GM12873 (cell line): ENCODE measurements at regions not wholly inside any gene's neighbourhood (a gene's known extent, or its start where the extent isn't known, plus 50 kb on each side); places are given as distances from the start of the nearest gene placed in this dataset.

ENCODE experiments used
- CTCF ChIP-seq: IDR thresholded peaks from 2 replicates; pipeline ENCODE4 v1.5.1; 2012; ENCODE audit warnings: low read depth, mild to moderate bottlenecking, moderate library complexity, low read length, control low read depth; ENCODE audit not compliant: insufficient read depth; ENCODE audit errors: missing control alignments

- TF ChIP-seq CTCF: no peak
Measured at GRCh38 chr3:150080058-150080730, 109.5 kb upstream of the PFN2 start.

- TF ChIP-seq CTCF: no peak
Measured at GRCh38 chr3:150079029-150079739, 108.5 kb upstream of the PFN2 start.

DNA sequence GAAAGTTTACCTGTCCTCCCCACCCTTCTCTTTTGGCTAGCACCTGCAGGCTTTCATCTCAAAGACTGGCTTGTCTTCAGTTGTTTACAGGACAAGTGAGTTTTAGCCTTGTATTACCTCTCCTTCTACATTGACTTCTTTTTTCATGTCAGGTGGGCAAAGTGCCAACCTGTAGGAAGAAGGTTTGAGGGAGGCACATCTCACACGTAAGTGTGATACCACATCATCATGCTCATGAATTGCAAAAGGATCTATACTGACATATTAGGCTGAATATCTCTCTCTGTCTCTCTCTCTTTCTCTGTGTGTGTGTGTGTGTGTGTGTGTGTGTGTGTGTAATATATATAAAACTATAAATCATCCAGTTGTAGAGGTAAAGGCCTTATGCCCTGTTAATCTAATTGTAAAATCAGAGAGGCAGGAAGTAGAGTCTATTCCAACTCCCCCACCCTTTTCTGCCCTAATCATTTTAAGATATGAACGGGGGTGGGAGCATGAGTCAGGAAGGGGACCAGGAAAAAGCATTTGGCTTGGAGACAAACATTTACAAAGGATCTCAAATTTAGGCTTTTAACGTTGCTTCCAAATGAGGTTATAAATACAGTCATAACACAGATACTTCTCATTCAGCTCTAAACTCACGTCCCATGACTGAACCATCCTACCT, 107.0 kb upstream of the PFN2 start:
- TF ChIP-seq CTCF: no peak

DNA sequence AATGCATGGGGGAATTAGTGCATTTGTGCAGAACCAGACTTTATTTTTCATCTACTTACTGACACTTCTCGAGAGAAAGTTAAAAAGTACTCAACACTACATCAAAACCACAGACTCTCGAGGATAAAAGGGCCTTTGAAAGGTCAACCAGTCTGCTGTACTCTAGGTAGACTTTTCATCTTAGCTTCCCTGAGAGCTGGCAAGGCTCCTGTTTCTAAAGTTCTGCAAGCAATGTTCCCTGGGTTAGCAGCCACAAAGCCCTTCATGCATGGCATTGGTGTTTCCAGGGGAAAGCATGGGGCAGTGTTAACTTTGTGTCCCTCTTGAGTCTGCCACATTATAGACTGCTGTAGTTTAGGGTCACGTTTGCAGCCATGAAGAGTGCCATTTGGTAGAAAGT, 106.4 kb upstream of the PFN2 start:
- TF ChIP-seq CTCF: no peak

DNA sequence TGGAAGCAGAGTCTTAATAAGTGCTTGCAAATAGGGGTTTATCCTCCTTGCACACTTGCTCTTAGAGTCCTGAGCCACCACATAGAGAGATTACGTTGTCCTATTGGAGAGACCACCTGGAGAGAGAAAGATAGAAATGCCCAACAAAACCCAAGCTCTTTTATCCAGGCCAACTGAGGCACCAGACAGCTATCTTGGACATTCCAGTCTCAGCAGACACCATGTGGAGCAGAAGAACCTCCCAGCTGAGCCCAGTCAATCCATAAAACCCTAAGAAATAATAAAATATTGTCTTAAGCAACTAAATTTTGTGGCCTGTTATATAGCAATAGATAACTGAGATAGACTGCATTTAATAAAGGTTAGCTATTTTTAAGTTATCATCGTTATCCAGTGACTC, 105.7 kb upstream of the PFN2 start:
- no peak for TF ChIP-seq CTCF

DNA sequence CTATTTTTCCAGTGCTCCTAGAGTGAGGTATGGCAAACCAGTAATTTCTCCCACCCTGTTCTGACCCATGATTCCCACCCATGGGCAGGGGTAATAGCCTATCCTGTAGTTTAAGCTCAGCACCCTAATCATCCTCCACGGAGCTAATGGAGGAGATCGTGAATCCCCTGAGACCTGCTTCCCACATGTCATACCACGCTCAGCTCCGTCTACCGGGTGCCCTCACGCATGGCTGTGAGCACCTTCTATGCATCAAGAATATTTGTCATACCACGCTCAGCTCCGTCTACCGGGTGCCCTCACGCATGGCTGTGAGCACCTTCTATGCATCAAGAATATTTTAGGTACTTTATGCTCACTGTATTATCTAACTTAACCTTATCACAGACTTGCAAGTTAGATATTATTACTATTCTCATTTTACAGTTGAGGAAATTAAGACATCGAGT, 104.7 kb upstream of the PFN2 start:
- no peak for TF ChIP-seq CTCF

- TF ChIP-seq CTCF: no peak
Measured at GRCh38 chr3:150074697-150075416, 104.2 kb upstream of the PFN2 start.
